ENCODE measurements at regions not wholly inside any gene's neighbourhood (a gene's known extent, or its start where the extent isn't known, plus 50 kb on each side); places are given as distances from the start of the nearest gene placed in this dataset.

DNA sequence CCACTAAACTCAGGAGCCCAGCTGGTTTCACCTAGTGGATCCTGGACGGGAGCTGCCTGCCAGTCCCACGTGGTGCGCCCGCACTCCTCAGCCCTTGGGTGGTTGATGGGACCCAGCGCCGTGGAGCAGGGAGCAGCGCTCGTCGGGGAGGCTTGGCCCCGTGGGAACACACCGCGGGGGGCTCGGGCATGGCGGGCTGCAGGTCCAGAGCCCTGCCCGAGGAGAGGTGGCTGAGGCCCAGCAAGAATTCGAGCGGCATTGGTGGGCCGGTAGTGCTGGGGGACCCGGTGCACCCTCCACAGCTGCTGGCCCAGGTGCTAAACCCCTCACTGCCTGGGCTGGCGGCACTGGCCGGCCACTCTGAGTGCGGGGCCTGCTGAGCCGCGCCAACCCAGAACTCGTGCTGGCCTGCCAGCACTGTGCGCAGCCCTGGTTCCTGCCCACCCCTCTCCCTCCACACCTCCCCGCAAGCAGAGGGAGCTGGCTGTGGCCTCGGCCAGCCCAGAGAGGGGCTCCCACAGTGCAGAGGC lies 137.3 kb downstream of the TRIB2 start:
- Histone ChIP-seq H3K56ac (ENCODE audit: insufficient read length, low read depth, low read length) (no peak overlapping the region), H2AFZ (ENCODE audit: low read length) (no peak overlapping the region), H2BK5ac (ENCODE audit: insufficient read length, low read length) (no peak overlapping the region), H2BK120ac (ENCODE audit: low read depth, low read length, poor library complexity, severe bottlenecking) (no peak overlapping the region), H4K20me1 (ENCODE audit: control insufficient read depth, insufficient read depth, insufficient read length) (no peaks in the 10 kb centered on the region), H3K23me2 (ENCODE audit: insufficient read length, low read depth, low read length, poor library complexity, severe bottlenecking) (no peaks in the 10 kb centered on the region), H3K4ac (ENCODE audit: low read depth, low read length) (no peak overlapping the region), H3K9ac (ENCODE audit: extremely low read depth, insufficient read length, low read length) (no peak overlapping the region), H3K18ac (ENCODE audit: insufficient read length, low read depth, low read length) (no peak overlapping the region), H3K79me1 (ENCODE audit: insufficient read depth, low read depth, low read length, poor library complexity, severe bottlenecking) (no peaks in the 10 kb centered on the region), H3T11ph (ENCODE audit: low read length) (no peak overlapping the region), H4K5ac (ENCODE audit: insufficient read length, low read depth, low read length) (no peak overlapping the region), H2BK20ac (ENCODE audit: low read depth, low read length, poor library complexity, severe bottlenecking) (no peak overlapping the region), H3K79me2 (ENCODE audit: insufficient read depth, low read length) (no peaks in the 10 kb centered on the region), H4K91ac (ENCODE audit: insufficient read length, low read depth, low read length) (no peak overlapping the region), H3K27ac (ENCODE audit: insufficient read length, low read depth, low read length) (no peak overlapping the region), H3K14ac (ENCODE audit: insufficient read depth, low read length) (no peak overlapping the region), H2AK5ac (ENCODE audit: insufficient read length, low read length) (no peak overlapping the region), H4K8ac (replicated peaks; ENCODE audit: insufficient read length, low read depth, low read length) (no peak overlapping the region), H2BK12ac (ENCODE audit: insufficient read length, low read depth, low read length) (no peak overlapping the region), H3K4me2 (ENCODE audit: insufficient read depth, insufficient read length, low read length) (no peak overlapping the region), H3K9me3 (ENCODE audit: control insufficient read depth, low read depth, low read length) (no peaks in the 10 kb centered on the region), H3K27me3 (ENCODE audit: insufficient read depth, low read length) (no peaks in the 10 kb centered on the region), H3K23ac (ENCODE audit: insufficient read length, low read depth, low read length) (no peak overlapping the region), H2BK15ac (ENCODE audit: low read depth, low read length) (no peak overlapping the region), H3K4me1 (ENCODE audit: insufficient read depth, low read length) (no peaks in the 10 kb centered on the region)
- H3K9me3 Mint-ChIP-seq = peaks cover 8 to 13% of the 10 kb centered on the region in 2 experiments; a peak in 4 of 5 replicates
- WGBS (ENCODE audit: extremely low coverage, insufficient read length, low lambda C conversion rate) = no CpG with 5 or more reads among the region's 28 CpGs
- no peak overlapping the region for H3K4me3 Mint-ChIP-seq
- H3K4me1 Mint-ChIP-seq = no peaks in the 10 kb centered on the region
- H3K27me3 Mint-ChIP-seq (ENCODE audit: low read depth) = no peaks in the 10 kb centered on the region
- no peak for DNase-seq
- TF ChIP-seq, protein P1, sequence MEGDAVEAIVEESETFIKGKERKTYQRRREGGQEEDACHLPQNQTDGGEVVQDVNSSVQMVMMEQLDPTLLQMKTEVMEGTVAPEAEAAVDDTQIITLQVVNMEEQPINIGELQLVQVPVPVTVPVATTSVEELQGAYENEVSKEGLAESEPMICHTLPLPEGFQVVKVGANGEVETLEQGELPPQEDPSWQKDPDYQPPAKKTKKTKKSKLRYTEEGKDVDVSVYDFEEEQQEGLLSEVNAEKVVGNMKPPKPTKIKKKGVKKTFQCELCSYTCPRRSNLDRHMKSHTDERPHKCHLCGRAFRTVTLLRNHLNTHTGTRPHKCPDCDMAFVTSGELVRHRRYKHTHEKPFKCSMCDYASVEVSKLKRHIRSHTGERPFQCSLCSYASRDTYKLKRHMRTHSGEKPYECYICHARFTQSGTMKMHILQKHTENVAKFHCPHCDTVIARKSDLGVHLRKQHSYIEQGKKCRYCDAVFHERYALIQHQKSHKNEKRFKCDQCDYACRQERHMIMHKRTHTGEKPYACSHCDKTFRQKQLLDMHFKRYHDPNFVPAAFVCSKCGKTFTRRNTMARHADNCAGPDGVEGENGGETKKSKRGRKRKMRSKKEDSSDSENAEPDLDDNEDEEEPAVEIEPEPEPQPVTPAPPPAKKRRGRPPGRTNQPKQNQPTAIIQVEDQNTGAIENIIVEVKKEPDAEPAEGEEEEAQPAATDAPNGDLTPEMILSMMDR (conservative IDR thresholded peaks at IDR 0.05) = no peak
- H3K27ac Mint-ChIP-seq = no peak overlapping the region
- peaks cover 0 to 13% (median 4%) of the 10 kb centered on the region in 3 experiments; a peak in 3 of 7 replicates for H3K36me3 Mint-ChIP-seq (ENCODE audit: insufficient read depth in 1 of 3, low read depth in 3 of 3)
